NCI-H187 (cell line): ENCODE measurements at regions not wholly inside any gene's neighbourhood (a gene's known extent, or its start where the extent isn't known, plus 50 kb on each side); places are given as distances from the start of the nearest gene placed in this dataset.
"Not testable (repeated sequence)": the region's sequence is repeated elsewhere in the genome, so short reads cannot be mapped to it uniquely, and the experiment has no call there.

Experiments used
- DNase-seq, 2 experiments: peaks; one replicate each; lab custom pipeline; 2025; lab: John Stamatoyannopoulos, UW

DNA sequence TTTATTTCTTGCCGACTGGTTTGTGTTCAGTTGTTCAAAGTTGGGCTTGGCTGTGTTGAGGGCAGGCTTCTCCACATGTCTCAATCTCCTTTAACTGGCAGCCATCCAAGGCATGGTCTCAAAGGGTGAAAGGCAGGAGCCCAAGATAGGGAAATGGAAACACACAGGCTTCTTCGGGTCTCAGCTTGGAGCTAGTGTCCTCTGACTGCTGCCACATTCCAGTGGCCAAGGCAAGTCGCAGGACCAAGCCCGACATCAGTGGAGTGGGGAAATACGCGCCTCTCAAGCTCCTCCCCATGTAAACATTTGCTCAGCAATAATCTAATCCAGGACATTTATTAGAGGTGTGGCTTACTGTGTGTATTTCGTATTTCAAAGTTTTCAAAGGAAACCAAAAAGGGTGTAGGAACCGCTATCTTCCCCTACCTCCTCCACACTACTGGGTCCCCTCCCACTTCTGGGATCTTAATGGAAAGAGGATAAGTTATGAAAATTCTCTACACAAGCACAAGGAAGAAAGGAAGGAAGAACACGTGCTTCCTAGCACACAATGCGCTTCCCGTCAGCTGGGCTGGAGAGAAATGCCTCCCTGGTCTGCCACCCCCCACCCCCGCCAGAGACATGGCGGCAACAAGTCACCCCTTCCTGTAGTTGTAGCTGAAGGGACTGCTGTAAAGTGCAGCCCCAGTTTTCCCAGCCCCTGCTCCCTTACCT is 181.7 kb downstream of the FAM43A start:
- no peak for DNase-seq

DNA sequence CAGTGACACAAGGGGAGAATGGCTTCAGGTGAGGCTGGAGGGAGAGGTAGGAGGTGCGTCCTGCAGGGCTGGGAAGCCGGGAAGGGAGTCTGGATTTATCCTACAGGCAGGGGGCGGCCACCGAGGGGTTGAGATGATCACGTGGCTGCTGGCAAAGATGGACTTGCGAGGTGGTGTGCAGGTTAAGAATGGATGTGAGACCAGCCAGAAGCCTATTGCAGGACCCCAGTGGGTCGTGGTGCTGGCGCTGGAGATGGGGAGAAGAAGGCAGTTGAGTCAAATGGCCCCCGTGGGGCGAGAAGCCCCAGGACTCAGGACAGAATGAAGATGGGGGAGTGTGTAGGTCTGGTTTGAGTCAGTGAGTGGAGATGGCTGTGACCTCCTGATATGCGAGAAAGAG is 183.1 kb downstream of the FAM43A start:
- no peak for DNase-seq

DNA sequence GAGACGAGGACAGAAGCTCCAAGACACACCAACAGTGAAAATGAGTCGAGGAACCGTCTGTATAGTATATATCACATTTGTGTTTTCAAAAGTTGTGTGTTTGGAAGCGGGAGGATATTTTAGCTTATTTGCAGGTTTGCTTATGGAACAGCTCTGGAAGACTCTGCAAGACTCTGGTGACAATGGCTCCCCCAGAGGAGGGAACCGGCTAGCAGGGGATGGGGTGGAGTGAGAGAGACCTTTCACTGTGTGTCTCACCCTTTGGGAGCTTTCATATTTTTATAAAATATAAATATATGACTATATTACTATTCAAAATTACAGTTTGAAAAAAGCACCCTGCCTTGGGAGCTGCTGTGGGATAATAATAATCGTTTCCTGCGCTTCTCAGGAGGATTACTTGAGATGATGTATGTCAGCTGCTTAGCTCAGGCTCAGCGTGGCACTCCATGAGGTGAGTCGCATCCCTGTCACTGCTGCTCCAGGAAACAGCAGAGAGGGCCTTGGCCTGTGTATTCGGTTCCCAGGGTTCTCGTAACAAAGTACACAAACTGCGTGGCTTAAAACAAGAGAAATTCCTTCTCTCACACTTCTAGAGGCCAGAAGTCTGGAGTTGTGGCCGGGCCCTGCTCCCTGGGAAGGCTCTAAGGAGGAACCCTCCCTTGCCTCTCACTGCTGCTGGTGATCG is 183.9 kb downstream of the FAM43A start:
- DNase-seq, result no peak

DNA sequence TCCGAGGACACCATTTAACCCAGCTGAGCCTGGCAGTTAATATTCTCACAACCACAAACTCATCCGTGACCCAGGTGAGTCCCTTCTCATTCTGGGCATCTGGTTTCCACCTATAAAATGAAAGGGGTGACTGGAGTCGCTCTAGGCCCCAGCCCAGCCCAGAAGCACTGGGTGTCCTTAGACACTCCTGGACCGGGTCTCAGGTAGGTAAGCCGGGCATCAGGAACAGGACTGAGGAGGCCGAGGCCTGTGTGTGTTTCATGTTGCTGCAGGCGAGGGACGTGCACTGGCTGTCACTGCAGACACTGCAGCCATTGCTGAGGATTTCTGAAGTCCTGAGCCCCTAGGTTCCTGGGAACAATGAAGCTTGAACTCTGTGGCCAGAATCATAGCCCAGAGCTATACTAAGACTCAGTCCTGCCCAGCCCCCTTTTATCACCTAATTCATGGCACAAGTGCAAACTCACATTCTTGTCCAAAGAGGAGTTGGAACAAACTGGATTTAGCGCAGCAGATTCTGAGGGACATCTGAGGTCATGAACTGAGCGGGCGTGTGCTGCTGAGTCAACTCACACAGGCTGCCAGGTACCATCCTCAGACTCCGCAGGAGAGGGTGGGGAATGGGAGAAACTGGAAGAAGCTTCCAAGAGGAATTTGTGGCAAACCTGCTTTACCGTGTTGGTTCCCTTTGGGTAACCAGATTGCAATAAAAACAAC is 184.9 kb downstream of the FAM43A start:
- DNase-seq, result no peak

DNA sequence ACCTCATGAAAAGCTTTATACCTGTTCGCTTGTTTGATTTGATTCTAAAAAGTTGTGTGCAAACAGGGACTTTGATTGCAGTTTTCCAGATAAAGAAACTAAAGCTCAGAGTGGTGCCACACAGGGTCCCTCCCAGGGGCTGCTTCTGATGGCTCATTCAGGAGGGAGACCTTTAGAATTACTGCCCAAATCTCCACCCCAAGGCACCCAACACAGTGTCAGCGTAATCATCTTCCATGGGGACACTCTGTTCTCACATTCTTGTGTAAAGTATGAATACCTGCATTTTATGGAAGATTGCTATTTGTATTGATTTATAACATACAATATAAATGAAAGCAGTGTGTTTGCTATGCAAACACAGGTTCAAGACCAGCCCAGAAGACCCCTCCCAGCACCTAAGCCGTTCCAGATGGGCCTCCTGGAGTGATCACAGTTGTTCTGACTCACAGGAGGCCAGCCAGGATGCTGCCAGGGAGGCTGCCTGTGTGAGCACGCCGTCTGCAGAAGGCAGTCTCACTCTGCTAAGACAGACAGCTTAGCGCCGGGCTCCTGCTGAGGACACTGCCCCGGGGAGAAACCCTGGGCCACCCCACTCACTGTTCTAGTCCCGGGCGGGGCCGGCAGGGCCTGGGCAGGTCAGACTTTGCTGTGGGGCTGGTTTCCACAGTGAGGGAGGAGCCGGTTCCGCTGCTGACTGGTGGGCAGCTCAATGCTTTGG is 185.6 kb downstream of the FAM43A start:
- DNase-seq, result no peak

DNA sequence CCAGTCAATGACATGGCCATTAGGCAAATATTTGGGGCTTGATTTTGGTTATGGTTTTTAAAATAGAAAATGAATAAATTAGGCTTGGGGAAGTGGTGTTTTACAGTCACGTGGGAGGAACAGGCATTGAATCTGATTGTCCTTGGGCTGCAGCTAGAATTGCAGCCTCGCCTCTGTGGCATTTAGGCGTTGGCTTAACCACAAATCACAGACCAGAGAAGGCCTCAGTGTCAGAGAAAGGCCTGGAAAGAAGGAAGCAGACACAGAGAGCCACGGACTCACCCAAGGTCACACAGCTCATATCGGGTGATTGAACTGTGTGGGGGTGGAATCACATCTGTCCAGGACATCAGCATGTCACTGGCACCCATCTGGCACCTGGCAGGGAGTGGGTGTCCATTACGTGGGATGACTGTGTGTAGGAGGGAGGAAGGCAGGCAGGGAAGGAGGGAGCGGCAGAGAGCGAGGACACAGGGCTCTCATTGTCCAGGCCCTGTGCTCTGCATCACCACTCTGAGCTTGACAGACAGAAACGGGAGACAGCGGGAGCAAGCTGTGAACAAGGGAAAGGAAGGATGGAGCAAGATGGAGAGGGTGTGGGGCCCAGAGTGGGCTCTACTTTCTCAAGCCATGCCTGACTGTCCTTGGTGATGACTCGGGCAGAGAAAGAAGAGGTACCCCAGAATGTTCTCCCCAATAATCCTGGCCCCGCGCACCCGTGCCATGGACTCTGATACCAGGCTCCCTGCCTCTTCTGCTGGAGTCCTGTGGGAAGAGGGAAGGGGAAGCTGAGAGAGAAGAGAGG is 186.4 kb downstream of the FAM43A start:
- DNase-seq, result peak in 1 of 2 experiments; percentile 9

DNA sequence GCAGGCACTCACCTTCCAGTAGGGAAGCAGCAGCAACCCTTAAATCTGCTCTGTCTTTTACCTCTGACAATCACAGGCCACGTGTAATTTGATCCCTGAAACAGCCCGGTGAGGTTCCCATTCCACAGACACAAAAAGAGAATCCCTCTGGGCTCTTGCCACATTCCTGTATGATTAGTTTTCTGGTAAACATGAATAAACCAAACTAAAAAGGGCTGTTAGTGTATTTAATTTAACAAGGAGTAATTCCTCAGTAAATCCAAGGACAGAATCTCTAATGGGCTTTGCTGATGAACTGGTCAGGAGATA is 186.9 kb downstream of the FAM43A start:
- DNase-seq, result no peak

DNA sequence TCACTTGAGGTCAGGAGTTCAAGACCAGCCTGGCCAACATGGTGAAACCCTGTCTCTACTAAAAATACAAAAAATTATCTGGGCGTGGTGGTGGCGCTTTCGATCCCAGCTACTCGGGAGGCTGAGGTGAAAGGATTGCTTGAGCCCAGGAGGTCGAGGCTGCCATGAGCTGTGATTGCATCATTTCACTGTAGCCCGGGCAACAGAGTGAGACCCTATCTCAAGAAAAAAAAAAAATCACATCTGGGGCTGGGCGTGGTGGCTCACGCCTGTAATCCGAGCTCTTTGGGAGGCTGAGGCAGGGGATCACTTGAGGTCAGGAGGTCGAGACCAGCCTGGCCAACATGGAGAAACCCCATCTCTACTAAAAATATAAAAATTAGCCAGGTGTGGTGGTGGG is 187.8 kb downstream of the FAM43A start:
- not testable (repeated sequence) for DNase-seq

DNA sequence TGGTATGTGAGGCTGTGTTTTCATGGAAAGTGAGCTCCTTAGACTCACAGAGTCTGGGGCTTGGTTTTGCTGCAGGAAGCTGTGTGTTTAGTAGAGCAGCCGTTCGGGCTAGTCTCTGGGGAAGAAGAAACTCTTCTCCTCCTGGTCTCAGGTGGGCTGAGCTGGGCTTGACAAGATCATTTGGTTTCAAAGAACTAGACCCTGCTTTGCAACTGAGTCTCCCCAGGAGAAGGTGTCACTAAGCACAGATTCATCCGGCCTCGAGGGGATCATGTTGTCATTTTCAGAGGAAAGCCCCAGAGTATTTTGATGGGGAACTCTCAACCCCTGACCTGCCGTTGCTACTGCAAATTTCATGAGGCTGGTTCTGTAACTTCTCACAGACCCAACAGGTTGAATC is 188.5 kb downstream of the FAM43A start:
- DNase-seq, result no peak

DNA sequence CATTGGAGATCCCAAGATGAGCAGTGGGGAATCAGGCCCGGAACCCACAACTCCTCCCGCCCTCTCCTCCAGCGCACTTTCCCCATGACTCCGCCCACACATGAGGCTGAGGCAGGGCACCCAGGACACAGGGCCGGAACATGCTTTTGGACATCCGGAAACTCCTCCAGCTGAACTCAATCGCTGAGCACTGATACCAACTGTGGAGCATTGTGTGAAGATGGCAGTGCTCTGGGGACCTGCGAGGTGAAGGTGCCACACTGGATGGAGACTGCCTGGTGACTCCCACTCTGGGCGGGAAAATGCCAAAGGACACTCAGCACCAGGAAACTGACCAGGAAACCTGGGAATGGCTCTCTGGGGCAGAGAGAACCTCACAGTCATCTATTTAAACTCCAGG is 189.1 kb downstream of the FAM43A start:
- no peak for DNase-seq

DNA sequence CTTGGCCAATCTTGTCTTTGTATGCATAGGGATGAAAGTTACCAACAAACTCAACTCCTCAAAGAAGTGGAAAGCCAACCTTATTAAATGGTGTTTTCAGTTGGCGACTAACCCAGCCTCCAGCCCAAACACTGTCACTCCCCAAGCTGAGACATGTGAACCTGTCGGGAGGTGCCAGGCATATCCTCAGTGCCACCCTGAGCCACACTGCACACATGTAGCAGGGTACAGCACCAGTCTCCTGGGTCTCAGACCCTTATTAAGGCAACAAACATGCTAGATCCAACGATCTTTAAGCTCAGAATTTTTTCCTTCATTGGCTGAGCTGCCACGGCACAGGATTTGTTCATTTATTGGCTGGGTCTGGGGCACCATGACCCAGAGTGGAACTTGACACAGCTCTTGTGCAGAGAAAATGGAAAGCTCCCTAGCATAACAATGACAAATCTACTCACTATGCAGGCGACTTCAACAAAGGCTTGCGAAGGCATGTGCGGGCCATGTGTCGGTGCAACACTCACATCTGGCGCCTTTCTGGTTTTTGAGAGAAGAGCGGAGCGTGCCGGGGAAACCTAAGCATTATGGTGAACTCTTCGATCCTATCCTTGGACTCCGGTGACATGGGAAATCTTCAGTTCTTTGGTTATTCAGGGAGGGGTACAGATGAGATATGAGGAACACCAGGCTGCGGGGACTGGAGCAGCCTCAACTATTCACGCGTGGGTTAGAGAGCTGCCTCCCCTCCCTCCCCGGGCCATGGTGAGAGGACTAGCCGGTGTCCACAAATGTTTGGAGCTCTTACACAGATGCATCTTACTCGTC is 190.1 kb downstream of the FAM43A start:
- DNase-seq, result no peak

DNA sequence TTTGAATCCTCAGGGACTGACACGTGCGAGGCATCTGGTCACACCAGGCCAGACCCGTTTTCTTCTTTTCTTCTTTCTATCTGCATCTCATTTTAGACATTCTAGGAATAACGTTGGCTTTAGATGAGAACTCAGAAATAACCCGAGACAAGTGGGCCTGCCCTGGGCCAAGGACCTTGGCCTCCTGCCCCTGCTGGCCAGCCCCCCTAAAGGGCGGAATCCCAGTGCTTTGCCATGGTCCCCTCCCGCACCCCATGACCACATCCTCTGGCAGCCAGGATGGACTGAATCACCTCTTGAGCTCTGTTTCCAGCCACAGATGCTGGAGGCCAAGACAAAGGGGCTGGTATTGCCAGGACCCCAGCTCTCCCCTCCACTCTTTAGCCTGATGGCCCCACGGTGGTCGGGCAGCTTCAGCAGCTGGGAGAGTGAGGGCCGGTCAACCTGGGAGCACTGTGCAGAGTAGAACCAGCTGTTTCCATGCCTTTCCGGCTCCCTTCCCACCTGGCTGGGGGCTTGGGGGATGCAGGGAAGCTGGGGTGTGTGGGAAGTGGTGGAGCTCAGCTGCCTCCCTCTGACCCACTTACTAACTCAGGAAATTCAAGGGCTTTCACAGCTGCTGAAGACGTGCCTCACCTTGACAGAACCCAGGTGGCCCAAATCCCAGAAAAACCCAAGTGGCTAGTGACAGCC is 190.9 kb downstream of the FAM43A start:
- no peak for DNase-seq

DNA sequence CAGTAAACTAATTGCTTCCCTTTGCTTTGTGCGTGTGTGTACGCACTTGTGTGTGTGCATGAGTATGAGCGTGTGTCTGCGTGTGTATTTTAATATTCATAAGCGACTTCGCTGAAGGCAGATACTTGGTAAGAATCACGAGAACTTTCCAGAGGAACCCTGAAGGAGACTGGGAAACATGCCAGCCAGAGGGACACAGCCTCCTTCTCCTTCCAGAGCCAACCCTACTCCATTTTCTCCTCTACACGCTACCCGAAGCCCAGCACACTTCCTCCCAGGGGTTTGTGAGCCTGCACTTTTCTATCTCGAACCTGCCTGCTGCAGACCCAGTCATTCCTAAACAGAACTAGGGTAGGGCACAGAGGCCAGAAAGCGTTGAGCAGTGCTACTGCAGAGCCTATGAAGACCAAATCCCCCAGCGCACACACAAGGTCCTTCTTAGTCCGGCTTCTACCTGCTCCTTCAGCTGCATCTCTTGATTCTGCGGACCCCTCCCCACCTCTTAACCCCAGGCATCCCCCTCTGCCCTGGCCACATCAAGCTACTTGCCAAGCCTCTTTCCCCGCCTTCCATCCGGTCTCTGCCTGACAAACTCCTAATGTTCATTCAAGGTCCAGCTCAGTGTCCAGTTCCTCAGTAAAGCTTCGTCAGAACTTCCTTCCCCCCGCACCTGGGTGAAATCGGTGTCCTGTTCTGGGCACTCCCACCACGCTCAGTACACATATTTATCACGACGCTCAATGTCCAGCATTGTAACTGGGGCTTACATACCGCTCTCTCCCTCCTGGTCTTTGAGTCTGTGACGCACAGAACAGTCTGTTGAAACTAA is 191.8 kb downstream of the FAM43A start:
- DNase-seq, result no peak

DNA sequence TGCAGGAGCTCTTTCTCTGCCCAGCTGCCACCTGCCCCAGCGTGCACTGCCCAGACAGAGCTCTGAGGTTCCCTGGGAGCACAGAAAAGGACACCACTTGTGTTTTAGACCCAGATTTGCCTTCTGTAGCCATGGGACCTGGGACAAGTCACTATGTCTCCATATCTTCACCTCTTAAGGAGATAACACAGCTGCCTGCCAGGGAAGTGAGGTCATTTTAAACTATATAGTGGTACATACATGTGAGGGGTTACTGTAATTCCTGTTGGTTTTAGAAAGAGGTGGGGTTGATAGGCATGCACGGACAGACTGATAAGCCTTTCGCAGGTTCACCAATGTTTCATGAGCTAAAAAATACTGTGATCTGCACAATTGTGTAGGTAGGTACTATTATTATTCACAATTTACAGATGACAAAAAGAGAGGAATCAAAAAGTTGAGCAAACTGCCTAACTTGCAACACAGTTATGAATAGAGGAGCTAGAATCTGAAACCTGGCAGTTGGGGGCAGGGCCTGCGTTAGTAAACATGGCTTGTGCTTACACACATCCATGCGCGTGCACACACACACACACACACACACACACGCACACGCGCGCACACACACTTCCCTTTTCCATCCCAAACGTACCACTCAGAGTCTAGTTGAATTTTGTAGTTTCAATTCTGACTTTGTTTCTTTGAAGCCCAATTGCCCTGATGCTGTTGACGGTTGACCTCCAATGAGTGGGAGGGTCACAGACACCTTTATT is 193.6 kb downstream of the FAM43A start:
- DNase-seq, result no peak

DNA sequence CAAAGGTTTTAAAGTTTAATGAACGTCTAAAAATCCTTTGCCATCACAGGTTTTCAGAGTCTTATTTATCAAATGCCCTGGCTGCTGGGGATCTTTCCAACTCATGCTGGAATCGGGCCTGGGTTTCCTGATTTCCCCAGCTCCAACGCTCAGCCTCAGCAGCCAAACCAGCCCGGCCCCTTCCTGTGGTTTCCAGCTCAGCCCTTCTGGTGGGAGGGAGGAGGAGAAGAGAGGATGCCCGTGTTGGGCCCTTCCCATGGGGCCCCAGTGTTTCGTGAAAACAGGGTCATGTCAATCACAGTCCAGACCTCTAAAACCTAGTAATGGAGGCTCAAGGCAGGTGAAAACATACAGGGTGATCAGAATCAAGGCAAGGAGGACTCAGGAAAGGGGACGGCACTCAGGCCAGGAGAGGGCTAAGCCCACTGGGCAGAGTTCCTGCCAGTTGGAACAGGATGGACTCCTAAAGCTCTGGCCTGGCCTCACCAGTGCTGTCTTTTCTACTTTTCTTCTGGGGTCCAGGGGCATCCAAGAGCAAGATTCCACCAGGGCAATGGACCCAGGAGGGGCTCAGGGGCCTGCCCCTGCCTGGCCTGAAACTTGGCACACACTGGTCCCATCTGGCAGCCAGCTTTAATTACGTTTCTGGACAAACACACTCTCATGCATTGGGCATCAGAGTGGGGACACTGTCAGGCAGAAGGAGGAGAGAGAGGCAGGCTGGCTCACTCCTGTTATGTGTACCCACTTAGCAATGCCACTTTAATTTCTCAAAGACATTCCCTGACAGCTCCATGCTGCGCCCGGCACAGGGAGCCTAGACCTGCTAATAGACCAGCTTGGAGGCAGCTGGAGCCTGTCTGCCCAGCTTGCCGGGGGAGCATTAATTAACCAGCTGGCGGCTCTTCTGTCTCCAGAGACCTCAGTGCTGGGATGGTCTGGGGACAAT is 194.6 kb downstream of the FAM43A start:
- no peak for DNase-seq

DNA sequence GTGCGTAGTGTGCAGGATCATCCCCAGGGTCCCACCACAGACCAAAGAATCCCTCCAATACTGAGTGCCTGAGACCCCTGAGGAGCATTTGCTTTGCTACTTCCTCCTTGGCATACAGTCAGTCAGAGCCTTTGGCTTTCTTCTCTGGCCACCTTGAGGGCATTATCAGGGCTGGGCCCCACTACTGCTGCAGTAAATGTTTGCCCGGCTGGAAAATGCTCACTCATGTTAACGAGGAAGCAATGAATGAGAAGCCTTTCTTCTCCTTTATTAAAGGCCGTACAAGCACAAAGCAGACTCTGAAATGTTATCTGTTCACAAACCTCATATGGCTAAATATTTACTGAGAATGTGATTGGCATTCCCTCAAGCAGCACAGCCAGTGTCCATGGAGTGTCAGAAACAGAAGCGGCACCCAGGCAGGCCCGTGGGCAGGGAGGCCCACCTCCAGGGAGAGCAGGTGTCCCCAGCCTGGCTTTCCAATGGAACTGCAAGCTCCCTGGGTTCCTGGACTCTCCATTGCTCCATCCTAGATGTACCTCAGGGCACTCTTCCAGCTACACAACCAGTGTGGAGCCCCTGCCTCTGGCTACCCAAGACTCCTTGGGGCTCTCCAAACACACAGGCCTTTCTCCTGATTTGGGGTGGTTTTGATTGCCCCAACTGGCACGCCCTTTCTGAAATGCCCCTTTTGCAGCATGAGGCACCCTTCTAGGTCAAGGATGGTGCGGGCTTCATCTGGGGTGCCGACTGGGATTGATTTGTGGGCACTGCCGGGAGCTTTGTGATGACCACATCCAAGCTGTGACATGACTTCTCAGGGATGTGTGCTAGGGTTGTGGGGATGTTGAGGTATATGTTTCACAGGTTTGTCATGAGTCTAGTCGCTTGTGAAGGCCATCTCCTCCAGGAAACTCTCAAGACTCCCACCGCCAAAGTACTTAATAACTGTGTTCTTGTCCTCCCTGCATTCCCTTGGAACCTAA is 195.6 kb downstream of the FAM43A start:
- no peak for DNase-seq
